ENCODE measurements at regions not wholly inside any gene's neighbourhood (a gene's known extent, or its start where the extent isn't known, plus 50 kb on each side); places are given as distances from the start of the nearest gene placed in this dataset.
"Not testable (repeated sequence)": the region's sequence is repeated elsewhere in the genome, so short reads cannot be mapped to it uniquely, and the experiment has no call there.

DNA sequence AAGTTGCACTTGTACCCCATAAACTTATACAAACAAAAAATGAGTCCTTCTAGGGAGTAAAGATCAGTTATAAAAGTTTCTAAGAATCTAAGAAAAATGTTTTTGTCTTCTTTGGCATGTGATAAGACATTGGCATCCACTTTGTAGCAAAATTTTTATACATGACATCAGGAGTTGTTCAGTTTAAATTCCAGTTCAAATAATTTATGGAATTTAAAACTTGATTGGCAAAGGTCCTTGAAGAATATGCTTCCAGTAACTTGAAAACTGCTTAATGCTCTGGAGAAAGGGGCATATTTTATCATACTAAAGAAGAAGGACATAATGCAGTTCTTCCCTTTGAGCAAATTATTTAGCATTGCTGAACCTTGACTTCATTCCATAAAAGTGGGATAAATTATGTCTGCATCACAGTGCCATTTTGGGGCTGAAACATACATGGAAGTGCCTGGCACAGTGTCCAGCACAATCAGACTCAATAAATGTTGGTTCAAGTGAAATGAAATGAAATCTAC, 163.3 kb upstream of the IL15 start:
- no peak for ATAC-seq
- H3K36me3 ChIP-seq, result no peaks in the 10 kb centered on the region
- H3K9me3 ChIP-seq, result no peaks in the 10 kb centered on the region
- H3K4me3 ChIP-seq, result no peak overlapping the region
- H3K27ac ChIP-seq, result no peak overlapping the region
- H3K27me3 ChIP-seq, result no peaks in the 10 kb centered on the region
- TF ChIP-seq EP300 (IDR thresholded peaks at IDR 0.05) (no peak), POLR2A (IDR thresholded peaks at IDR 0.05) (no peak)
- H3K4me1 ChIP-seq, result no peaks in the 10 kb centered on the region

DNA sequence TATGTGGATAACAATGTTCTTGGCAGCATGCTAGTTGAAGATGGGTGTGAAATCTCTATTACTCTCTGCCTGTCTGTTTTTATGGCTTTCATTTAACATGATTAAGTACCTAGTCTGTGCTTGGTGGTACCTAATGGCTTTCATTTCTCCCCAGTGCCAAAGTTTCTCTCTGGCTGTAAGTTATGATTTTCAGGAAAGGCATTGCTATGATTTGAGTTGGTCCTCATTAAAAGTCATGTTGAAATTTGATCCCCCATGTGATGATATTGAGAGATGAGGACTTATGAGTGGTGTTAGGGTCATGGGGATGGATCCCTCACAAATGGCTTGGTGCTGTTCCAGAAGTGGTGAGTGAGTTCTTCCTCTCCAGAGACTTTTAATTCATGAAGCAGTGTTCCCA, 162.4 kb upstream of the IL15 start:
- no peaks in the 10 kb centered on the region for H3K36me3 ChIP-seq
- no peak overlapping the region for H3K4me3 ChIP-seq
- TF ChIP-seq, protein P1, sequence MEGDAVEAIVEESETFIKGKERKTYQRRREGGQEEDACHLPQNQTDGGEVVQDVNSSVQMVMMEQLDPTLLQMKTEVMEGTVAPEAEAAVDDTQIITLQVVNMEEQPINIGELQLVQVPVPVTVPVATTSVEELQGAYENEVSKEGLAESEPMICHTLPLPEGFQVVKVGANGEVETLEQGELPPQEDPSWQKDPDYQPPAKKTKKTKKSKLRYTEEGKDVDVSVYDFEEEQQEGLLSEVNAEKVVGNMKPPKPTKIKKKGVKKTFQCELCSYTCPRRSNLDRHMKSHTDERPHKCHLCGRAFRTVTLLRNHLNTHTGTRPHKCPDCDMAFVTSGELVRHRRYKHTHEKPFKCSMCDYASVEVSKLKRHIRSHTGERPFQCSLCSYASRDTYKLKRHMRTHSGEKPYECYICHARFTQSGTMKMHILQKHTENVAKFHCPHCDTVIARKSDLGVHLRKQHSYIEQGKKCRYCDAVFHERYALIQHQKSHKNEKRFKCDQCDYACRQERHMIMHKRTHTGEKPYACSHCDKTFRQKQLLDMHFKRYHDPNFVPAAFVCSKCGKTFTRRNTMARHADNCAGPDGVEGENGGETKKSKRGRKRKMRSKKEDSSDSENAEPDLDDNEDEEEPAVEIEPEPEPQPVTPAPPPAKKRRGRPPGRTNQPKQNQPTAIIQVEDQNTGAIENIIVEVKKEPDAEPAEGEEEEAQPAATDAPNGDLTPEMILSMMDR (IDR thresholded peaks at IDR 0.05), result no peak
- TF ChIP-seq EP300 (IDR thresholded peaks at IDR 0.05) (no peak), POLR2AphosphoS5 (IDR thresholded peaks at IDR 0.05) (no peak), POLR2A (IDR thresholded peaks at IDR 0.05) (no peak)
- no peak overlapping the region for H3K27ac ChIP-seq
- H3K27me3 ChIP-seq, result no peaks in the 10 kb centered on the region
- no peaks in the 10 kb centered on the region for H3K9me3 ChIP-seq
- no peak for ATAC-seq
- no peaks in the 10 kb centered on the region for H3K4me1 ChIP-seq

DNA sequence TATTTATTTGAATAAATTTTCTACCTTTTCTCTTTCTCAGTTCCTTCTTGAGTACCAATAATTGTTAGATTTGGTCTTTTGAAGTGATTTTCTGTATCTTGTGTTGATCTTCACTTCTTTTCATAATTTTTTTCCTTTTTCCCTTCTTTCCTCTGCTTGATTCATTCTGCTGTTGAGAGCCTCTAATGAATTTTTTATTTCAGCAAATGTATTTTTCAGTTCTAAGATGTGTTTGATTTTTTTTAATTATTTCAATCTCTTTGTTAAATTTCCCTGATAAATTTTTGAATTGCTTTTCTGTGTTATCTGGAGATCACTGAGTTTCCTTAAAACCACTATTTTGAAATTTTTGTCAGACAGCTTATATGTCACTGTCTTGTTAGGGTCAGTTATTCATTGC, 155.4 kb upstream of the IL15 start:
- Histone ChIP-seq H3K27me3 (no peaks in the 10 kb centered on the region), H3K27ac (no peak overlapping the region), H3K4me1 (no peaks in the 10 kb centered on the region), H3K36me3 (no peaks in the 10 kb centered on the region), H3K4me3 (no peak overlapping the region), H3K9me3 (peaks cover 0 to 27% (median 0%) of the 10 kb centered on the region in 3 donors)
- TF ChIP-seq, protein P1 (IDR thresholded peaks at IDR 0.05), result no peak
- TF ChIP-seq POLR2AphosphoS5 (IDR thresholded peaks at IDR 0.05) (no peak), POLR2A (IDR thresholded peaks at IDR 0.05) (no peak), EP300 (IDR thresholded peaks at IDR 0.05) (no peak)
- no peak for ATAC-seq

DNA sequence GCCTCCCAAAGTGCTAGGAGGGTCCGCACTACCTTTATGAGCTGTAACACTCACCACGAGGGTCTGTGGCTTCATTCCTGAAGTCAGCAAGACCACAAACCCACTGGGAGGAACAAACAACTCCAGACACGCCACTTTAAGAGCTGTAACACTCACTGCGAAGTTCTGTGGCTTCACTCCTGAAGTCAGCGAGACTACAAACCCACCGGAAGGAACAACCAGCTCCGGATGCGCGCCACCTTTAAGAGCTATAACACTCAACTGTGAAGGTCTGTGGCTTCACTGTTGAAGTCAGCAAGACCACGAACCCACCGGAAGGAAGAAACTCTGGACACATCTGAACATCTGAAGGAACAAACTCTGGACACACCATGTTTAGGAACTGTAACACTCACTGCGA, 152.1 kb upstream of the IL15 start:
- H3K27ac ChIP-seq, result not testable (repeated sequence)

DNA sequence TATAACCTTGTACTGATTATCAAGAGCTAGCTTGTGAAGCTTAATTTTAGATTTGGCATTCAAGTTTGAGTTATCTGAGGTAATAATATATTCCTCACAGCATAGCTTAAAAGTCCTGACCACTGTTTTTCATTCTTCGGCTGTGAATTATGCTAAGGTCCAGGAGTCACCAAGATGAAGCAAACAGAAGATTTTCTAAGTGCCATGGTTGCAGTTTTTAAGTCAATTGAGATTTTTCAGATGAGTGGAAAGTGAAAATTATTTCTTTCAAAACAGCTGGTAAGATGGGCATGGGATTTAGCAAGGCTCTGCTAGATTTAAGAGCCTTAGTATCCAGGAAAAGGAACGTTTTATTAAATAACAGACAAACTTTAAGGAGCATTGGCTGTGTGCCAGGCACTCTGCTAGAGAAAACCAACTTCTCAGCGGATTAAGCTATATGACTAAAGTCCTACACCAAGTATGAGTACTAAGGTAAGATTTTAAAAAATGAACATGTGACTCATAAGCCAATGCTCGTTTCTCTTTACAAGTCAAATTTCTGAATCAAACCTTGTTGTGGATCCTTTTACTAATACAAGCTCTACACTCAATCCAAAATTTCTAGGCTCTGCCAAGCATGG, 149.9 kb upstream of the IL15 start:
- TF ChIP-seq POLR2A (IDR thresholded peaks at IDR 0.05), result no peak
- TF ChIP-seq POLR2AphosphoS5 (IDR thresholded peaks at IDR 0.05), result no peak
- TF ChIP-seq EP300 (IDR thresholded peaks at IDR 0.05), result no peak
- TF ChIP-seq, protein P1 (IDR thresholded peaks at IDR 0.05), result no peak
- Histone ChIP-seq H3K9me3 (peaks cover 0 to 8% (median 0%) of the 10 kb centered on the region in 3 donors), H3K4me1 (no peaks in the 10 kb centered on the region), H3K27me3 (no peaks in the 10 kb centered on the region), H3K36me3 (no peaks in the 10 kb centered on the region), H3K27ac (no peak overlapping the region), H3K4me3 (no peak overlapping the region)
- 40 to 48% methylated on average over 3 to 4 of the region's 4 CpGs for WGBS, 2 donors (ENCODE audit: low coverage in 1 of 2)
- no peak for ATAC-seq

More for the DNA sequence above, 152.1 kb upstream of the IL15 start:
- H3K9me3 ChIP-seq, result peaks cover 0 to 27% (median 0%) of the 10 kb centered on the region in 3 donors
- WGBS, 2 donors (ENCODE audit: low coverage in 1 of 2), result 96 to 100% methylated on average over 1 to 10 of the region's 12 CpGs
- H3K4me1 ChIP-seq, H3K36me3 ChIP-seq, ATAC-seq, H3K4me3 ChIP-seq, H3K27me3 ChIP-seq: not testable (repeated sequence)

DNA sequence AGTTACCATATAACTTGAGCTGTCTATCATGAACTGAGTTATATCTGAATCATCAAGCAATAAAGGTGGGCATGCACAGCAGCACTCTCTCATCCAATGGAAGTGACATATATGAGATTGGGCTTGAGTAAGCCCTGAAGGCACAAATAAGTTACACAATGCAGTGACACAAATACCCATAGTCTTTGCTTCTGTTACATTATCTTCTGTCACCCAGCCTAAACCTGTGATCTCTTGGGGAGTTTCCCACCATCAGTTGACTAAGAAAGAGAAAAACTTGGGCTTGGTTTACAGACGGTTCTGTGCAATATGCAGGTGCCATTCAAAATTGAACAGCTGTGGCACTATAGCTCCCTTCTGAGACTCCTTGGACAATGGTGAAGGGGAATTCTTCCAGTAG, 138.8 kb upstream of the IL15 start:
- 75% methylated on average over 1 of the region's 1 CpG; no CpG with 5 or more reads in 1 of the 2 donors for WGBS, 2 donors (ENCODE audit: low coverage in 1 of 2)
- H3K36me3 ChIP-seq, result no peaks in the 10 kb centered on the region
- H3K27ac ChIP-seq, result no peak overlapping the region
- no peaks in the 10 kb centered on the region for H3K4me1 ChIP-seq
- H3K9me3 ChIP-seq, result no peaks in the 10 kb centered on the region
- no peak overlapping the region for H3K4me3 ChIP-seq
- H3K27me3 ChIP-seq, result no peaks in the 10 kb centered on the region
- no peak for ATAC-seq
- TF ChIP-seq POLR2AphosphoS5 (IDR thresholded peaks at IDR 0.05) (no peak), EP300 (IDR thresholded peaks at IDR 0.05) (no peak), POLR2A (IDR thresholded peaks at IDR 0.05) (no peak)
- TF ChIP-seq, protein P1 (IDR thresholded peaks at IDR 0.05), result no peak

All from gastroesophageal sphincter (tissue), 4 donors.